ENCODE measurements at regions not wholly inside any gene's neighbourhood (a gene's known extent, or its start where the extent isn't known, plus 50 kb on each side); places are given as distances from the start of the nearest gene placed in this dataset.

DNA sequence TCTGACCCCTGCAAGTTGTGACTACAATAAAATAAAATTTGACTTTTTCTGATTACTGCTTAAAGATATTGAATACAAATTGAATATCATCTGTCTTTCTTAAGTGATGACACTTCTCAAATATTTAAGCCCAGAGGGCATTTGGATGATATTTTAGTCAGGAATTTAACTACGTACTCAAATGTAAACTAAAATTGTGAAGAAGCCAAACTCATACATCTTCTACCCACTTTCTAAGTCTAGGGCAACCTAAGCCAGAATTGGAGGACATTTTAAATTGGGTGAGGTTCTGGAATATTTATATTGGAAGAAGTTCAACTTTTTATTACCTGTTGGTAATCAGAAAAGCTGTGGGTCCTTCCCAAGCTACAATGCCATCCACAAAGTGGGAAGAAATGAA, 149.1 kb upstream of the WDR11 start (continued):
- TF ChIP-seq, protein P1, sequence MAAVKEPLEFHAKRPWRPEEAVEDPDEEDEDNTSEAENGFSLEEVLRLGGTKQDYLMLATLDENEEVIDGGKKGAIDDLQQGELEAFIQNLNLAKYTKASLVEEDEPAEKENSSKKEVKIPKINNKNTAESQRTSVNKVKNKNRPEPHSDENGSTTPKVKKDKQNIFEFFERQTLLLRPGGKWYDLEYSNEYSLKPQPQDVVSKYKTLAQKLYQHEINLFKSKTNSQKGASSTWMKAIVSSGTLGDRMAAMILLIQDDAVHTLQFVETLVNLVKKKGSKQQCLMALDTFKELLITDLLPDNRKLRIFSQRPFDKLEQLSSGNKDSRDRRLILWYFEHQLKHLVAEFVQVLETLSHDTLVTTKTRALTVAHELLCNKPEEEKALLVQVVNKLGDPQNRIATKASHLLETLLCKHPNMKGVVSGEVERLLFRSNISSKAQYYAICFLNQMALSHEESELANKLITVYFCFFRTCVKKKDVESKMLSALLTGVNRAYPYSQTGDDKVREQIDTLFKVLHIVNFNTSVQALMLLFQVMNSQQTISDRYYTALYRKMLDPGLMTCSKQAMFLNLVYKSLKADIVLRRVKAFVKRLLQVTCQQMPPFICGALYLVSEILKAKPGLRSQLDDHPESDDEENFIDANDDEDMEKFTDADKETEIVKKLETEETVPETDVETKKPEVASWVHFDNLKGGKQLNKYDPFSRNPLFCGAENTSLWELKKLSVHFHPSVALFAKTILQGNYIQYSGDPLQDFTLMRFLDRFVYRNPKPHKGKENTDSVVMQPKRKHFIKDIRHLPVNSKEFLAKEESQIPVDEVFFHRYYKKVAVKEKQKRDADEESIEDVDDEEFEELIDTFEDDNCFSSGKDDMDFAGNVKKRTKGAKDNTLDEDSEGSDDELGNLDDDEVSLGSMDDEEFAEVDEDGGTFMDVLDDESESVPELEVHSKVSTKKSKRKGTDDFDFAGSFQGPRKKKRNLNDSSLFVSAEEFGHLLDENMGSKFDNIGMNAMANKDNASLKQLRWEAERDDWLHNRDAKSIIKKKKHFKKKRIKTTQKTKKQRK (IDR thresholded peaks at IDR 0.05; ENCODE audit: borderline replicate concordance, low read depth, low read length): no peak
- TF ChIP-seq MCM5 (IDR thresholded peaks at IDR 0.05; ENCODE audit: low read depth) (no peak), TCF15 (CRISPR knock-in tag; IDR thresholded peaks at IDR 0.05) (no peak), HIVEP1 (CRISPR knock-in tag; IDR thresholded peaks at IDR 0.05) (no peak), STAT6 (CRISPR knock-in tag; IDR thresholded peaks at IDR 0.05) (no peak), DMBX1 (CRISPR knock-in tag; IDR thresholded peaks at IDR 0.05; ENCODE audit: borderline replicate concordance) (no peak), NONO (IDR thresholded peaks at IDR 0.05; ENCODE audit: low read depth in 2 of 2, low read length in 1 of 2) (no peak), ZNF408 (CRISPR knock-in tag; IDR thresholded peaks at IDR 0.05; ENCODE audit: low read depth) (no peak), RUNX1 (IDR thresholded peaks at IDR 0.05; ENCODE audit: low read depth) (no peak), GTF3C2 (IDR thresholded peaks at IDR 0.05; ENCODE audit: borderline replicate concordance, extremely low read depth, insufficient read length) (no peak), E2F1 (CRISPR knock-in tag; IDR thresholded peaks at IDR 0.05) (no peak), HNRNPL (IDR thresholded peaks at IDR 0.05; ENCODE audit: low read depth, low read length) (no peak), EWSR1 (IDR thresholded peaks at IDR 0.05; ENCODE audit: borderline replicate concordance, low read depth, partially characterized antibody) (no peak)
